Right lobe of liver (tissue), 6 donors: ENCODE measurements at regions not wholly inside any gene's neighbourhood (a gene's known extent, or its start where the extent isn't known, plus 50 kb on each side); places are given as distances from the start of the nearest gene placed in this dataset.
"Not testable (repeated sequence)": the region's sequence is repeated elsewhere in the genome, so short reads cannot be mapped to it uniquely, and the experiment has no call there.

Experiments used
- ATAC-seq, 4 donors: fragments of 200-7000 bp; cut with Tn5 transposase; one replicate each; pipeline ENCODE4 v1.9.1; 2020; ENCODE audit warnings: mild to moderate bottlenecking in 4 of 4, moderate library complexity in 4 of 4
- DNase-seq, 3 donors: peaks; one replicate each; pipeline ENCODE4 v3.0.0-alpha.2; 2020
- H3K27ac ChIP-seq, 3 donors: fragments of 200-600 bp; one replicate each; pipeline ENCODE4 v1.8.0; 2022
- H3K27me3 ChIP-seq, 2 donors: fragments of 200-600 bp; one replicate each; pipeline ENCODE4 v1.8.0; 2022
- H3K36me3 ChIP-seq, 4 donors: fragments of 200-600 bp; sonication (generic) in 1 of 4; one replicate each; pipeline versions ENCODE4 v1.5.1 to v1.8.0; 2017 to 2022; ENCODE audit warnings: control low read depth in 1 of 4
- H3K4me1 ChIP-seq, 4 donors: fragments of 200-600 bp; sonication (generic) in 1 of 4; one replicate each; pipeline versions ENCODE4 v1.5.1 to v1.8.0; 2017 to 2022; ENCODE audit warnings: control low read depth in 1 of 4
- H3K4me3 ChIP-seq, 3 donors: fragments of 200-600 bp; one replicate each; pipeline ENCODE4 v1.8.0; 2022
- H3K9me3 ChIP-seq, 4 donors: fragments of 200-600 bp; sonication (generic) in 1 of 4; one replicate each; pipeline versions ENCODE4 v1.5.1 to v1.8.0; 2017 to 2022; ENCODE audit warnings: control low read depth in 1 of 4
- POLR2A ChIP-seq: fragments of 450-650 bp; IDR thresholded peaks from one replicate; pipeline ENCODE4 v1.6.1; 2017; ENCODE audit warnings: antibody characterized with exemption, mild to moderate bottlenecking
- WGBS: methylation state at CpG from one replicate; pipeline ENCODE4 v1.1.6; 2018; ENCODE audit warnings: low coverage, low lambda C conversion rate; ENCODE audit not compliant: insufficient coverage; ENCODE audit errors: missing lambda C conversion rate; 5-methylcytosine and 5-hydroxymethylcytosine counted together
- intact Hi-C, 2 donors: fragments of 100-400 bp; cut with DNase I; formaldehyde crosslinking; loops; one replicate each; pipeline versions ENCODE4 v1.11.2 to v1.14.1; 2022
- TF ChIP-seq, protein P1 (sequence below), 4 donors: fragments of 200-600 bp in 3 of 4; fragments of 450-650 bp in 1 of 4; IDR thresholded peaks; one replicate each; pipeline versions ENCODE4 v1.5.1 to v1.8.0; 2016 to 2022; ENCODE audit warnings: antibody characterized with exemption in 4 of 4, mild to moderate bottlenecking in 2 of 4
- donor health status: DM: no; HTN: yes; CAD: no.
- donor health status: DM: no; HTN: no; CAD: no.
- donor health status: DM: no; HTN: no; CAD: no.
- donor health status: DM: no; HTN: yes; CAD: no.
- donor health status: DM: no; HTN: yes; CAD: no.

DNA sequence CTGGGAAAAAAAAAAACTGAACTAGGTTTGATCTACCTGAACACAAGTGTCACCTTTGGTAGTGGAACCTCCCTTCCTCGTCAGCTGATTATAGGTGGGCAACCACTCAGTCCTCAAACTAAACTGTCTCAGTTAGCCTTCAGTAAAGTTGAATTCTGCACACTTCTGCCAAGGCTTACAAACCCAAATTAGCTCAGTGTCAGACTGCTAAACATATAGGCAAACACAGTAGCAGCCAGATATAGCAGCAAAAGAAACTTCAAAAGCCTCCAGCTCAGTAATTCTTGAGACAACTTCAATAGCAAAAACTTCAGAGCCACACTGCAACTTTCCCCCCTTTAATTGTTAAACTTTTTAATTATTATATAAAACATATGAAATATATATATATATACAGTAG lies 956.9 kb downstream of the XPNPEP1 start:
- Histone ChIP-seq H3K4me3 (no peak overlapping the region), H3K9me3 (no peaks in the 10 kb centered on the region), H3K36me3 (no peaks in the 10 kb centered on the region), H3K27ac (no peak overlapping the region), H3K27me3 (no peaks in the 10 kb centered on the region), H3K4me1 (no peaks in the 10 kb centered on the region)
- TF ChIP-seq POLR2A: no peak
- TF ChIP-seq, protein P1, sequence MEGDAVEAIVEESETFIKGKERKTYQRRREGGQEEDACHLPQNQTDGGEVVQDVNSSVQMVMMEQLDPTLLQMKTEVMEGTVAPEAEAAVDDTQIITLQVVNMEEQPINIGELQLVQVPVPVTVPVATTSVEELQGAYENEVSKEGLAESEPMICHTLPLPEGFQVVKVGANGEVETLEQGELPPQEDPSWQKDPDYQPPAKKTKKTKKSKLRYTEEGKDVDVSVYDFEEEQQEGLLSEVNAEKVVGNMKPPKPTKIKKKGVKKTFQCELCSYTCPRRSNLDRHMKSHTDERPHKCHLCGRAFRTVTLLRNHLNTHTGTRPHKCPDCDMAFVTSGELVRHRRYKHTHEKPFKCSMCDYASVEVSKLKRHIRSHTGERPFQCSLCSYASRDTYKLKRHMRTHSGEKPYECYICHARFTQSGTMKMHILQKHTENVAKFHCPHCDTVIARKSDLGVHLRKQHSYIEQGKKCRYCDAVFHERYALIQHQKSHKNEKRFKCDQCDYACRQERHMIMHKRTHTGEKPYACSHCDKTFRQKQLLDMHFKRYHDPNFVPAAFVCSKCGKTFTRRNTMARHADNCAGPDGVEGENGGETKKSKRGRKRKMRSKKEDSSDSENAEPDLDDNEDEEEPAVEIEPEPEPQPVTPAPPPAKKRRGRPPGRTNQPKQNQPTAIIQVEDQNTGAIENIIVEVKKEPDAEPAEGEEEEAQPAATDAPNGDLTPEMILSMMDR (IDR thresholded peaks at IDR 0.05): no peak
- no peak for ATAC-seq
- intact Hi-C loops: no loop called here
- 86% methylated on average over 1 of the region's 1 CpG for WGBS
- DNase-seq: no peak

DNA sequence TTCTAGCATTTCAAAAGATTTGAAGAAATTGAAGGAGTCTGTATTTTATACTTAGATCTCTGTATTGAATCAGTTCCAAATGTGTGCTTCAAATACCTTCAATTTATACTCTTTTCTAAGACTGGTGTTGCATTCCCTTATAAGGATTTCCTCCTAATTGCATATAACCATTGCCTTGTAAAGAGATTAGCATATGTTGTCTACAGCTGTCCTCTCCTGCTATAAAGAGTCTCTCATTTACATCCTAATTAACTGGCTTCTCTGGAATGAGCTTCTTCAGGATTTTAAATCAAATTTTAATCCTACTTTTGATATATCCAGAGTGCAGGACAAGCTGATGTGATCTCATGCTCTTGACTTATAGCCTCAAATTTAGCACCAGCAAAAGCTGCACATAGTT lies 957.3 kb downstream of the XPNPEP1 start:
- TF ChIP-seq POLR2A: no peak
- TF ChIP-seq, protein P1 (IDR thresholded peaks at IDR 0.05): no peak
- no peaks in the 10 kb centered on the region for H3K27me3 ChIP-seq
- H3K4me1 ChIP-seq: no peaks in the 10 kb centered on the region
- ATAC-seq: no peak
- DNase-seq: no peak
- H3K36me3 ChIP-seq: no peaks in the 10 kb centered on the region
- H3K9me3 ChIP-seq: no peaks in the 10 kb centered on the region
- H3K27ac ChIP-seq: no peak overlapping the region
- no peak overlapping the region for H3K4me3 ChIP-seq
- intact Hi-C loops: no loop called here

DNA sequence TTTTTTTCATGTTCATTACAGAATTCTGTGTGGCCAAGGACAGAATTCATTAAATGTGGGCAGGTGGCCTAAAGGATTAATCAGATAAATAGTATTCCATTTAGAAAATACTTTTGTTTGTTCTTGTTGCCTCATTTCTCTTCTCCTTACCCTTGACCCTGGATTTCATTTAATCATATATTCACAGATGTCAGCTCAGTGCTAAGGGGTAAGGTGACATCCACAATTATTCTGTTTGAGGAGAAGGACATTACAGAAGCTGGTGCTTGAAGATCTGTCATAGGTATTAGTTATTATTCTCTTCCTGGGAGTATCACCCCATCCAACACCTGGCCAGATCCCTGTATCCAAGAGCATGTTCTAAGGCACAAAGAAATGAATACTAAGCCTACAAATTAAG lies 961.1 kb downstream of the XPNPEP1 start:
- H3K4me1 ChIP-seq: no peaks in the 10 kb centered on the region
- no peaks in the 10 kb centered on the region for H3K36me3 ChIP-seq
- no peak overlapping the region for H3K27ac ChIP-seq
- H3K27me3 ChIP-seq: no peaks in the 10 kb centered on the region
- H3K4me3 ChIP-seq: no peak overlapping the region
- ATAC-seq (no peak), DNase-seq (no peak)
- intact Hi-C loops: no loop called here
- H3K9me3 ChIP-seq: no peaks in the 10 kb centered on the region
- TF ChIP-seq, protein P1 (IDR thresholded peaks at IDR 0.05): no peak
- no peak for TF ChIP-seq POLR2A

DNA sequence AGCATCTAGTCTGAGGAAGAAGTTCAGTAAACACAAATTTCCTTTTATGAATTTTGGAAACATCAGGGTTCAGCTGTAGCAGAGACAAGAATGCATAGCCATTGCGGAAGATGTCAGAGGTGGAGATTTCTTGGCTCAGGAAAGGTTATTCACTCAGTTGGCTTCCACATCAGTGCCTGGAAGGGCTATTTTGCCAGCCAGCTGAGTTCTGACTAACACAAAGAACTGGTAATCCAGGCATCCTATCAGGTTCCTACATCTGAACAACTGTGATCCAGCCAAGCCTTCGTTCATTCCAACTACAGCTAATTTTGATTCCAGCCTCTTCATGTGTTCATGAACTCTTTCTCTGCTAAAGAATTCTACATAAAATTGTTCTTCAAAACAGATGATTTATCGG lies 965.6 kb downstream of the XPNPEP1 start:
- no peak for TF ChIP-seq POLR2A
- TF ChIP-seq, protein P1 (IDR thresholded peaks at IDR 0.05): no peak
- H3K4me3 ChIP-seq: no peak overlapping the region
- no peaks in the 10 kb centered on the region for H3K4me1 ChIP-seq
- ATAC-seq: no peak
- intact Hi-C loops: no loop called here
- no peak overlapping the region for H3K27ac ChIP-seq
- 59% methylated on average over 3 of the region's 3 CpGs for WGBS
- no peaks in the 10 kb centered on the region for H3K9me3 ChIP-seq
- DNase-seq: no peak
- no peaks in the 10 kb centered on the region for H3K36me3 ChIP-seq
- no peaks in the 10 kb centered on the region for H3K27me3 ChIP-seq

DNA sequence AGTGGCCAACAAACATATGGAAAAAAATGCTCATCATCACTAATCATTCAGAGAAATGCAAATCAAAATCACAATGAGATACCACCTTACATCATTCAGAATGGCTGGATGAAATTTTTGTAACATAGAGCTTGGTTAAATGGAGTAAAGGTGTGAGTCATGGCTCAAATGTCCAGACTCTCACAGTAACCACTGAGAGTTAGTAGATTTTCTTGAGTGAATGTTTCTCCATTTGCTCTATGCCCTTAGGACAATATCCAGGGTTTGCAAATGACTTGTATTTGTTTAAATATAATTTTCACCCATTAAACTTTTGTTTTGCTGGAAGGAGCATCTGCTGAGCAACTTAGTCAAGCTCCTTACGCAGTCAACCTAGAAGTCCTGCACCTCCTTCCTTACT lies 967.2 kb downstream of the XPNPEP1 start:
- Histone ChIP-seq H3K36me3 (no peaks in the 10 kb centered on the region), H3K4me1 (no peaks in the 10 kb centered on the region), H3K27ac (no peak overlapping the region), H3K27me3 (no peaks in the 10 kb centered on the region), H3K9me3 (no peaks in the 10 kb centered on the region), H3K4me3 (no peak overlapping the region)
- WGBS: 86% methylated on average over 1 of the region's 1 CpG
- ATAC-seq (no peak), DNase-seq (no peak)
- intact Hi-C loops: no loop called here
- TF ChIP-seq, protein P1 (IDR thresholded peaks at IDR 0.05): no peak
- TF ChIP-seq POLR2A: no peak

DNA sequence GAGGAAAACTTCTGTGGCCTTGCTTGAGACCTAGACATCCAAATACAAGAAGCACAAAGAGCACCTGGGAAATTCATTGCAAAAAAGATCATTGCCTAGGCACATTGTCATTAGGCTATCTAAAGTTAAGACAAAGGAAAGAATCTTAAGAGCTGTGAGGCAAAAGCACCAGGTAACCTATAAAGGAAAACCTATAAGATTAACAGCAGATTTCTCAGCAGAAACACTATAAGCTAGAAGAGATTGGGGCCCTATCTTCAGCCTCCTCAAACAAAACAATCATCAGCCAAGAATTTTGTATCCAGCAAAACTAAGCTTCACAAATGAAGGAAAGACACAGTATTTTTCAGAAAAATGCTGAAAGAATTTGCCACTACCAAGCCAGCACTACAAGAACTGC lies 1003.3 kb downstream of the XPNPEP1 start:
- H3K27me3 ChIP-seq, H3K4me3 ChIP-seq, H3K4me1 ChIP-seq, intact Hi-C loops, H3K27ac ChIP-seq, ATAC-seq, H3K9me3 ChIP-seq, H3K36me3 ChIP-seq, DNase-seq: not testable (repeated sequence)
